ENCODE measurements at regions not wholly inside any gene's neighbourhood (a gene's known extent, or its start where the extent isn't known, plus 50 kb on each side); places are given as distances from the start of the nearest gene placed in this dataset.

DNA sequence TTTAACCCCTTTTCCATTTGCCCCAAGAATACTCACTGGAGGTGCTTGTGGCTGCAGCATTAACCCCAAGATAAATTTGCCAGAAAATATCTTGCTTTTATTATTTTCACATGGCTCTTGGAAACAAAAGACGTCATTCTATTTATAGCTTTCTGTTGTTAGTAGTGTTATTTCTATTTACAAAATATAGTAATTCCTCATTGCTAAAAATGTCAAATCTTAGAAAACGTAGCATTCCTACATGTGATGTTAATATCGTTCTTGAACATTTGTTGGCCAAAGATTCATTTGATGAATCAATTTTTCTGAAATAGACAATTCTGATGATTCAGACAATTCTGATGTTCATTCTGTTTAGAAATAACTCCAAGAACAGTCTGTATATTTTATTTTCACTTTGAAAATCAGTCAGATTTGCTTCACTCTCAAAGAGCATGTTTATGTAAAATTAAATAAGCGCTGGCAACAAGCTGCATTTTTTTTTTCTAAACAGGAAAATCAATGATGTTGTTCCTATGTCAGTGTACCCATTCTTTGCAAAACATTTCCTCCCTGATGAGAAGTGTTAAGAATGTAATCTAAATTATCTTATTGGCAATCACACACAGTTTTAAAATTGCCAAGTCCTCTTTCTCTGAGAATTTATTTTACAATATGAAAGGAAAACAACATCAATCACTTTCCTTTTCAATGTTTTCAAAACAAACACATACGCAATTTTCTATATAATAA lies 334.0 kb downstream of the KCTD12 start:
- FAIRE-seq, result no peak
- no peak overlapping the region for H3K4me3 ChIP-seq (ENCODE audit: low read length in 3 of 3)

DNA sequence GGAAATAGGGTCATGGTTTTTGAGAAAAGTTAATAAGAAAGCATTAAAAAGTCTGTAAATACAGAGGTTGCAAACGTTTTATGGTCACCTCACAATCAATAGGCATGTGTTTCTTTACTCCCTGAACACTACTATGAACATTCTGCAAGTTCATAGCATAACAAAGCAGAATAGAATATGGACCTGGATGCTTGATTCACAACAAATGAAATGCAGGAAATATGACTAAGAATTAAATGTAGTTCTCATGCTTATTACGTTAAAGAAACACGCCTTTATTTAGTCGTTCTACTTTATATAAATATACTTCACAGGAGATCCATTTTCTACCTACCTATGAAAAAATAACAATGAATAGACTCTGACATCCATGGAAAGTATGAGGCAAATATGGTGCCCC lies 344.0 kb downstream of the KCTD12 start:
- H3K27ac ChIP-seq (ENCODE audit: low read depth in 2 of 2, low read length in 2 of 2), result no peak overlapping the region
- no peaks in the 10 kb centered on the region for H3K36me3 ChIP-seq (ENCODE audit: control insufficient read depth in 2 of 3, insufficient read depth in 3 of 3, low read length in 3 of 3)
- TF ChIP-seq, protein P1, sequence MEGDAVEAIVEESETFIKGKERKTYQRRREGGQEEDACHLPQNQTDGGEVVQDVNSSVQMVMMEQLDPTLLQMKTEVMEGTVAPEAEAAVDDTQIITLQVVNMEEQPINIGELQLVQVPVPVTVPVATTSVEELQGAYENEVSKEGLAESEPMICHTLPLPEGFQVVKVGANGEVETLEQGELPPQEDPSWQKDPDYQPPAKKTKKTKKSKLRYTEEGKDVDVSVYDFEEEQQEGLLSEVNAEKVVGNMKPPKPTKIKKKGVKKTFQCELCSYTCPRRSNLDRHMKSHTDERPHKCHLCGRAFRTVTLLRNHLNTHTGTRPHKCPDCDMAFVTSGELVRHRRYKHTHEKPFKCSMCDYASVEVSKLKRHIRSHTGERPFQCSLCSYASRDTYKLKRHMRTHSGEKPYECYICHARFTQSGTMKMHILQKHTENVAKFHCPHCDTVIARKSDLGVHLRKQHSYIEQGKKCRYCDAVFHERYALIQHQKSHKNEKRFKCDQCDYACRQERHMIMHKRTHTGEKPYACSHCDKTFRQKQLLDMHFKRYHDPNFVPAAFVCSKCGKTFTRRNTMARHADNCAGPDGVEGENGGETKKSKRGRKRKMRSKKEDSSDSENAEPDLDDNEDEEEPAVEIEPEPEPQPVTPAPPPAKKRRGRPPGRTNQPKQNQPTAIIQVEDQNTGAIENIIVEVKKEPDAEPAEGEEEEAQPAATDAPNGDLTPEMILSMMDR (IDR thresholded peaks at IDR 0.05; ENCODE audit: borderline replicate concordance, extremely low read depth, insufficient read depth), result no peak
- no peaks in the 10 kb centered on the region for H3K27me3 ChIP-seq (ENCODE audit: control insufficient read depth, insufficient read depth, low read length)
- FAIRE-seq (no peak), DNase-seq (no peak)
- H3K9ac ChIP-seq (ENCODE audit: low read length in 3 of 3), result no peak overlapping the region
- H3K4me3 ChIP-seq (ENCODE audit: low read length in 3 of 3), result no peak overlapping the region
- H3K9me3 ChIP-seq (ENCODE audit: control insufficient read depth in 2 of 3, insufficient read depth in 1 of 3, low read length in 3 of 3), result no peaks in the 10 kb centered on the region
- intact Hi-C loops (cut with DNase I), result no loop called here
- no peaks in the 10 kb centered on the region for H3K4me1 ChIP-seq (ENCODE audit: control insufficient read depth in 2 of 3, insufficient read depth in 2 of 3, low read depth in 1 of 3, low read length in 3 of 3)

More for the DNA sequence above, 334.0 kb downstream of the KCTD12 start:
- TF ChIP-seq, protein P1 (IDR thresholded peaks at IDR 0.05; ENCODE audit: borderline replicate concordance, extremely low read depth, insufficient read depth), result no peak
- Histone ChIP-seq H3K4me1 (ENCODE audit: control insufficient read depth in 2 of 3, insufficient read depth in 2 of 3, low read depth in 1 of 3, low read length in 3 of 3) (no peaks in the 10 kb centered on the region), H3K36me3 (ENCODE audit: control insufficient read depth in 2 of 3, insufficient read depth in 3 of 3, low read length in 3 of 3) (no peaks in the 10 kb centered on the region), H3K9me3 (ENCODE audit: control insufficient read depth in 2 of 3, insufficient read depth in 1 of 3, low read length in 3 of 3) (no peaks in the 10 kb centered on the region), H3K27ac (ENCODE audit: low read depth in 2 of 2, low read length in 2 of 2) (no peak overlapping the region), H3K27me3 (ENCODE audit: control insufficient read depth, insufficient read depth, low read length) (no peaks in the 10 kb centered on the region), H3K9ac (ENCODE audit: low read length in 3 of 3) (no peak overlapping the region)
- intact Hi-C loops (cut with DNase I), result no loop called here
- no peak for DNase-seq

DNA sequence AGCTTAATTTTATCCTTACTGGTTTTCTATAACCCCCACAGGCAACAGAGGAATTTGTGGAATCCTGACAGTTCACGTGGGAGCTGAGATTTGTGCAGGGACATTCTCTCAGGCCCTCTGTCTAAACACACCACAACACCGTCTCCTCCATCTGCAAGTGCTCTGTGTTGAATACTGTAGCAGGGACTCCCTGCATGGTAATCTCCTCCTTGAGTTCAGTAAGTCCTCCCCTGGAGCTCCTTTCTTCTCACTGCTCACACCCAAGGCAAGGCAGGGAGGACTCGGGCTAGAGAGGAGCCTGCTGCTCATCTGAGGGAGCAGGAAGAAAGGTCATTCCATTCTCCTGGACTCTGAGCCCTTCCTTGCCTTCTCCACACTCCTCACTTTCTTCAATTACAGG lies 348.2 kb downstream of the KCTD12 start:
- FAIRE-seq (no peak), DNase-seq (no peak)
- no peaks in the 10 kb centered on the region for H3K4me1 ChIP-seq (ENCODE audit: control insufficient read depth in 2 of 3, insufficient read depth in 2 of 3, low read depth in 1 of 3, low read length in 3 of 3)
- TF ChIP-seq, protein P1 (IDR thresholded peaks at IDR 0.05; ENCODE audit: borderline replicate concordance, extremely low read depth, insufficient read depth), result no peak
- H3K36me3 ChIP-seq (ENCODE audit: control insufficient read depth in 2 of 3, insufficient read depth in 3 of 3, low read length in 3 of 3), result no peaks in the 10 kb centered on the region
- H3K27me3 ChIP-seq (ENCODE audit: control insufficient read depth, insufficient read depth, low read length), result no peaks in the 10 kb centered on the region
- no peaks in the 10 kb centered on the region for H3K9me3 ChIP-seq (ENCODE audit: control insufficient read depth in 2 of 3, insufficient read depth in 1 of 3, low read length in 3 of 3)
- H3K27ac ChIP-seq (ENCODE audit: low read depth in 2 of 2, low read length in 2 of 2), result no peak overlapping the region
- H3K4me3 ChIP-seq (ENCODE audit: low read length in 3 of 3), result no peak overlapping the region
- H3K9ac ChIP-seq (ENCODE audit: low read length in 3 of 3), result no peak overlapping the region
- intact Hi-C loops (cut with DNase I), result no loop called here

DNA sequence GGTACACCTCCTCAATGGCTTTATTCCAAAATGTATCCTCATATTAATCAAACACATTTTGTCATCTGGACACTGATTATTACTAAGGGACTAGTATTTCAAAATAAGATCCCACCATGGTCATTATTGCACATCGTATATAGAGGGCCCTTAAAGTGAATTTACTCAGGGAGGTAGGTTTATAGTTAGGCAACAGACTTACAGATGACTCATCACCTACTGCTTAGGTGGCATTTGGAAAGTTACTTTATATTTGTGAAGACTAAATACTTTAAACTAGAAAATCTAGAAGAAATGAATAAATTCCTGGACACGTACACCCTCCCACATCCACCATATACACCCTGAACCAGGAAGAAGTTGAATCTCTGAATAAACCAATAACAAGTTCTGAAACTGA lies 353.0 kb downstream of the KCTD12 start:
- H3K4me1 ChIP-seq (ENCODE audit: control insufficient read depth in 2 of 3, insufficient read depth in 2 of 3, low read depth in 1 of 3, low read length in 3 of 3), result no peaks in the 10 kb centered on the region
- H3K36me3 ChIP-seq (ENCODE audit: control insufficient read depth in 2 of 3, insufficient read depth in 3 of 3, low read length in 3 of 3), result no peaks in the 10 kb centered on the region
- intact Hi-C loops (cut with DNase I), result no loop called here
- no peak overlapping the region for H3K27ac ChIP-seq (ENCODE audit: low read depth in 2 of 2, low read length in 2 of 2)
- H3K9me3 ChIP-seq (ENCODE audit: control insufficient read depth in 2 of 3, insufficient read depth in 1 of 3, low read length in 3 of 3), result no peaks in the 10 kb centered on the region
- no peak overlapping the region for H3K9ac ChIP-seq (ENCODE audit: low read length in 3 of 3)
- no peak overlapping the region for H3K4me3 ChIP-seq (ENCODE audit: low read length in 3 of 3)
- H3K27me3 ChIP-seq (ENCODE audit: control insufficient read depth, insufficient read depth, low read length), result no peaks in the 10 kb centered on the region
- TF ChIP-seq, protein P1 (IDR thresholded peaks at IDR 0.05; ENCODE audit: borderline replicate concordance, extremely low read depth, insufficient read depth), result no peak
- FAIRE-seq, result no peak
- DNase-seq, result no peak

Data from kidney (tissue), 13 donors.